GM19035 (cell line): ENCODE measurements at regions not wholly inside any gene's neighbourhood (a gene's known extent, or its start where the extent isn't known, plus 50 kb on each side); places are given as distances from the start of the nearest gene placed in this dataset.

Experiments used
- ATAC-seq: cut with Tn5 transposase; IDR thresholded peaks from one replicate; pipeline ENCODE4 v1.9.1; 2021; ENCODE audit not compliant: unreplicated experiment

- ATAC-seq = no peak
Measured at GRCh38 chrX:110408949-110409588, 50.4 kb downstream of the RTL9 start.

DNA sequence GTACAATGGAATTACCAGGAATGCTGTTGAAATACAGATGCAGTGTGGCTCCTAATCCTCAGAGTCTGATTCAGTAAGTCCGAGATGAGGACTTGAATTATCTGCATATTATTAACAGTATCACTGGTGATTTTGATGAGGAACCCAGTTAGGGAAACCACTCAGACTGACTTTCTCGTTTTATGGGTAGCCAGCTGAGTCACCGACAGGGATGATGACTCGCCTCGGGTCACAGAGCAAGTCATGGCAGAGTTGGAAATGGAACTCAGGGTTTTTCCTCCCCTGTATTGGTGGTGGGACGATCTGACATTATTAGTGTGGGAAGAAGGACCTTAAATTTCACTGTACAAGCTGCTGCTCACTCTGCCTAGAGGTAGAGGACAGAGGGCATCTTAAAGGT, 51.3 kb downstream of the RTL9 start:
- no peak for ATAC-seq

- ATAC-seq = no peak
Measured at GRCh38 chrX:110410603-110411002, 52.0 kb downstream of the RTL9 start.

GRCh38 chrX:110412971-110413726, 54.5 kb downstream of the RTL9 start:
- peak; percentile 76 for ATAC-seq

- no peak for ATAC-seq
Measured at GRCh38 chrX:110413727-110414124, 55.1 kb downstream of the RTL9 start.

DNA sequence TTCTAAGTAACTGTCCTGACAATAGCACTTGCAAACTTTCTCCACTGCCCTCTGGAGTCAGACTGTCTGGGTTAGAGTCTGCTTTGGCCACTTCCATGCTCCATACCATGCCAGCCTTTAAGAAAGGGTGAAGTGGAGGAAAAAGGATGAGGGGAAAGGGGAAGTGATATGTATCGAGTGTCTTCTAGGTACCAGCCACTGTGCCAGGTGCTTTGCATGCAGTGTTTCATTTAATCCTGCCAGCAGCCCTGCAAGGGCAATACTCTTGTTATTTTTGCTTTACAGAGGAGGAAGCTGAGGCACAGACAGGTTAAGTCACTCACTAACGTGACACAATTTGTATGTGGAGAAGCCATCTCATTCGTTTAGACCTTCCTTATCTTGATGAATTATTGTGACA, 55.6 kb downstream of the RTL9 start:
- peak; percentile 8 for ATAC-seq

DNA sequence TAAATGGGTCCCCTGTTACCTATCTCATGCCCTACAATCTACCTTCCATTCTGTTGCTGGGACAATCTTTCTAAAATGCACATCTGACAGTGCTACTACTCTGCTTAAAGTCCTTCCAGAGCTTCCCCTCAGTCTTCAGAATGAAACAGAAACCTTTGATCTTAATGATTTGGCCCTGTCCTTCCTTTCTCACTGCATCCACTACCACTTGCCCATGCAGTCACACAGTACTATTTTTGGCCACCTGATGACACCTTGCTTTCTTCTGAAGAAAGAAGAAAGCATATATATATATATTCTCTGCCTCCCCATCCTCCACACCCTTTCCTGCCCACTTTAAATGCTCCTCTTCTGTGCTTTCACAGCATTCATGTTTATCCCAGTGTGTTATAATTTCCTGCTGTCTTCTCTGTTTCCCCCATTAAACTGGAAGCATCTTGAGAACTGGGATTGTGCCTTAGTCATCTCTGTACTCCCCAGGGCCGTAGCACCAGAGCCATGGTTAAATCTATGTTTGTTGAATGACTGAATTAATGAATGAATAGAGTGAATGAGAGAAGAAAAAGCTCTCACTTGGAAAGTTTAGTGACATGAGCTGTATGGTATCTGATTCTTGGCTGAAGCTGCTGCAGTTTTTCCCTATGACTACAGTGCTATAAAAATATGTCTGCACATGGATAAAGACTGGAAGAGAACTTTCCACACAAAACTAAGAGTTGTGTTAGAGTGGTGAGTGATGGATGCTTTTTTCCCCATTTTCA, 56.2 kb downstream of the RTL9 start:
- peak; percentile 63 for ATAC-seq

- no peak for ATAC-seq
Measured at GRCh38 chrX:110415440-110416170, 57.0 kb downstream of the RTL9 start.

DNA sequence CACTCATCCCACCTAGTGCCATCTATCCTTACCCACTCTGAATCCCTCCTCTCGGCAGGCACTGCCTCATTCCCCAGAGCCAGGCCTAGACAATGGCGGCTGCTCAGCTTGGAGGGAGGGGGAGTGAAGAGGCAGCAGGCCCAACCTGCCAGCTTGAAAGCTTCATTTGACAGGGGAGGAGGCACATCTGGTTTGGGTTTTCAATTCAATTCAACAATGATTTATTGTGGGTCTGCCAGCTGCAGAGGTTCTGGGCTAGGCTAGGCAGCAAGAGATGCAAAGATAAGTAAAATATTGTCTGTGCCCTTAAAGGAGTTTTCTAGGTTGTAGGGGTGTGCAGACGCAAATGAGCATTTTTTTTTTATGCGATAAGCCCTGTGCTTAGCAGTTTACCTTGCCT, 58.5 kb downstream of the RTL9 start:
- ATAC-seq = no peak

- no peak for ATAC-seq
Measured at GRCh38 chrX:110418316-110419235, 59.9 kb downstream of the RTL9 start.

DNA sequence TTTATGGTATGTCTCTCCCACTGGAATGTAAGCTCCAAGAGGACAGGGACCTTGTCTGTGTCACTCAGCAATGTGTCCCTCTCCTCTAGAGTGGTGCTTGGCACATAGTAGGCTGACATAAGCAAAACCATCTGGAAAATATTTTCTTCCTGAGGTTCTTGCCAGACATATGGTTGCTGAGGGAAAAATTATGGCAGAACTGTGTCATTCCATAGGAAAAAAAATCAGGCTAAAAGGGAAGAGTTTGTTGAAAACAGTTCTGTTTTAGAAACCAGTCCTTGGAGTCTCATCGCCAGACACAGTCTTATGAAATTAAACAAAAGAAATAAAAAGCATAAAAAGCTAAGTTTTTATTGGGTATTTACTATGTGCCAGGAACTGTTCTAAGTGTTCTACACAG, 60.9 kb downstream of the RTL9 start:
- ATAC-seq = no peak

GRCh38 chrX:110420771-110421499, 62.3 kb downstream of the RTL9 start:
- ATAC-seq = no peak

DNA sequence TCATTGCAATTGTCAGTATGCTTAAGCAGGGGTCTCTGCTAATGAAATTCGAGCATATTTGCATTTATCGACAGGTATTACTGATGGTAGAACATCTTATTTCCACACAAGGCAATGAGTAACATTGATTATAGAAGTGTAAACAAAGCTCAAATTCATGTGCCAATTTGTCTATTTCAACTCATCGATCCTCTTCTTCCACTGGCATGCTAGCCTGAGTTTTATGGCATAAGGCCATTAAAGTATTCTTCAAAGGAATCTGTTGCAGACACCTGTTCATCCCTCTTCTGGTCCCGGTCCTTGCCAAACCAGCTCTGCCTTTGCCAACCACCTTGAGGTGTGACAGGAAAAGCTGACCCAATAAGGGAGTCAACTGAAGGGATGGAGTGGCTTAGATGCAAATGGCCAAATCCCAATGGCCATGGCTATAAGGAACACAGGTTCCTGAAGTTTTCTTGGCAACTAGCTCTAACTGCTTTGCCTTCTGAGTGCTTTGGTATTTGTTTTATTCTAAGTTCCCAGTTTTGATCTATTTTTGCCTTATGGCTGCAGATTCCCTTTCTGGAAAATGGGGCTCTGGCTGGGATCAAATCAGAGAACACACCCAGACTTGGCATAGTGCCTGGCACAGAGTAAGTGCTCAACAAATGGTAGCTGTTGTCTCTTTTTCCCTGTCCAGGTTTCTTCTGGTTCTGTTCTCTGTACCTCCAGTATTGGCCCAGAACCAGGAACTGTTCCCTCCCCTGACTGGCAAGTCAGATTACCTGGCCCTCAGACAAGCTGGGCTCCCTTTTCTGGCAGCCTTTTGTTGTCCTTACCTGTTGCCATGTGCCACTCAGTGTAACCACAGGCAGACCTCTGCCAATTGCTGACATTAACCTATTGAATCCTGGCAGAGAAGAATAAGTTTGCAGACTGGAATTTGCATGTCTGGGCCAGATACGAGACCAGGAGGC, 63.1 kb downstream of the RTL9 start:
- ATAC-seq = no peak

GRCh38 chrX:110425222-110426154, 66.8 kb downstream of the RTL9 start:
- no peak for ATAC-seq

- ATAC-seq = no peak
Measured at GRCh38 chrX:110426155-110426504, 67.5 kb downstream of the RTL9 start.

- ATAC-seq = no peak
Measured at GRCh38 chrX:110427076-110427475, 68.4 kb downstream of the RTL9 start.

DNA sequence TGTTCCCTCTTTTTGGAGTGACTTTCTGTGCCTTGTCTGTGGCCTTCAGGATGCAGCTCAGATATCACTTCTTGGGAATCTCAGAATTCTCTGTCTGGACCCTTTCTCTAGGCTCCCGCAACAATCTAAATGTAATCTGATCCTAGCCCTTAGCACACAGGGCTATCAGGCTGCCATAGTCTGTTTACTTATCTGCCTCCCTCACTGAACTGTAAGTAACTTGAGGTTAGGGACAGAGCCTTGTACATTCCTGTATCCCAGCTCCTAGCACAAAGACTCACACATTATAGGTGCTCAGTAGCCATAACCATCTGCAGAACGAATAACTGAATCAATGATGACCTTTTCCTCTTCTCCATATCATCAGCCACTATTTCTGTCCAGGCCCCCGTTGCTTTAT, 69.5 kb downstream of the RTL9 start:
- no peak for ATAC-seq
